Heart right ventricle (tissue), 16 donors: ENCODE measurements at regions not wholly inside any gene's neighbourhood (a gene's known extent, or its start where the extent isn't known, plus 50 kb on each side); places are given as distances from the start of the nearest gene placed in this dataset.
"Not testable (repeated sequence)": the region's sequence is repeated elsewhere in the genome, so short reads cannot be mapped to it uniquely, and the experiment has no call there.

Source experiments
- ATAC-seq, 8 donors: fragments of 200-7000 bp; cut with Tn5 transposase; one replicate each; pipeline ENCODE4 v1.9.1; 2020; ENCODE audit warnings: mild to moderate bottlenecking in 8 of 8, moderate library complexity in 8 of 8, moderate number of reproducible peaks in 1 of 8
- DNase-seq, 2 donors: peaks; one replicate each; pipeline ENCODE4 v3.0.0-alpha.2; 2020
- H3K27ac ChIP-seq, 10 donors: fragments of 200-600 bp; sonication (generic) in 2 of 10; one replicate each; pipeline versions ENCODE4 v1.5.0 to v1.8.0; 2020 to 2022; ENCODE audit warnings: mild to moderate bottlenecking in 3 of 10
- H3K27me3 ChIP-seq, 7 donors: fragments of 200-600 bp; one replicate each; pipeline ENCODE4 v1.8.0; 2021 to 2022; ENCODE audit warnings: mild to moderate bottlenecking in 2 of 7
- H3K36me3 ChIP-seq, 9 donors: fragments of 200-600 bp; sonication (generic) in 1 of 9; one replicate each; pipeline versions ENCODE4 v1.5.0 to v1.8.0; 2020 to 2022; ENCODE audit warnings: mild to moderate bottlenecking in 2 of 9
- H3K4me1 ChIP-seq, 9 donors: fragments of 200-600 bp; sonication (generic) in 1 of 9; one replicate each; pipeline versions ENCODE4 v1.5.0 to v1.8.0; 2020 to 2022; ENCODE audit warnings: mild to moderate bottlenecking in 4 of 9
- H3K4me3 ChIP-seq, 10 donors: fragments of 200-600 bp; sonication (generic) in 2 of 10; one replicate each; pipeline versions ENCODE4 v1.5.0 to v1.8.0; 2020 to 2022; ENCODE audit warnings: mild to moderate bottlenecking in 7 of 10, moderate library complexity in 2 of 10
- H3K9me3 ChIP-seq, 11 donors: fragments of 200-600 bp in 10 of 11; sonication (generic) in 2 of 11; one replicate each; pipeline versions ENCODE4 v1.5.0 to v1.8.0; 2013 to 2022; ENCODE audit warnings: mild to moderate bottlenecking in 2 of 11, control low read depth in 1 of 11, moderate library complexity in 1 of 11
- WGBS, 2 donors: extraction: QIAGEN DNeasy Blood & Tissue Kit; methylation state at CpG; one replicate each; pipeline ENCODE4 v1.1.7; 2013; ENCODE audit warnings: inconsistent platforms in 1 of 2; 5-methylcytosine and 5-hydroxymethylcytosine counted together
- intact Hi-C, 10 donors: fragments of 100-400 bp; cut with DNase I; formaldehyde crosslinking; loops; one replicate each; pipeline versions ENCODE4 v1.11.1 to v1.14.2; 2022
- TF ChIP-seq, protein P1 (sequence below), 9 donors: fragments of 200-600 bp; sonication (generic) in 2 of 9; IDR thresholded peaks; one replicate each; pipeline versions ENCODE4 v1.5.0 to v1.8.0; 2021 to 2022; ENCODE audit warnings: antibody characterized with exemption in 9 of 9, mild to moderate bottlenecking in 5 of 9, moderate library complexity in 1 of 9
- donor health status: Arrhythmogenic right ventricular cardiomyopathy.
- donor health status: ischemic (EF 13 %, LVEDD 7.1; RV severe dilation, severe dysfunction).
- donor health status: healthy with polysubstance abuse.
- donor health status: DM: no; HTN: yes; CAD: no.
- donor health status: DM: no; HTN: no; CAD: no.
- donor health status: ischemic (EF 25% LVEDD 6.9; RV normal size, moderate dysfunction).
- donor health status: ischemic (EF 25% LVEDD 5.7; RV mildly dilated, moderate dysfunction).
- donor health status: healthy.
- donor health status: DM: yes; HTN: yes; CAD: no.
- donor health status: Ischemic cardiomyopathy.
- donor health status: ischemic (EF 35%, LVEDD 5.7; RV mildly dilated, moderate dysfunction).
- donor health status: nonischemic (EF 11% LVEDD 7.7; RV severe dilation, severe dysfunction).
- donor health status: DM: yes; HTN: yes; CAD: no.
- donor health status: PGD.
- donor health status: ischemic (EF 29% LVEDD 5.4; RV normal size, mild dysfunction).
- donor health status: nonischemic (EF 23%, LVEDD 6.1; RV moderate dilation, normal function).

DNA sequence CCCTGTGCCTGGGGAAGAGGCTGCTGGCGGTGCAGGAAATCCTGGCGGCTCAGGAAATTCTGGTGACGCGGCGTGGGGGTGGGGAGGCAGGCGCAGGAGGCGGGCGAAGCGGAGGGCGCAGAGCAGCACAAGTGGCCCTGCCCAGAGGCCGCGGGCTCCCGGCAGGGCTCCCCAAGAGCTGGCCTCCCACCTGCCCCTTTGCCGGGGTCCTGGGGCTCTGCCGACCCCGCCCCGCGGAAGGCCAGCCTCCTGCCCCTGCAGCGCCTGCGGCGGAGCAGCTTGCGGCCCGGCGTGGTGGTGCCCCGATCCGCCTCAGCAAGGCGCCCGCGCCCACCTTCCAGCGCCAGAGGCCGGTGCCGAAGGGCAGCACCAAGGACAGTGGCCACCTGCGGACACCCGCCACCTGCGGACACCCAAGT is 100.2 kb upstream of the OR4C13 start:
- peaks cover 0 to 2% (median 0%) of the 10 kb centered on the region in 7 donors for H3K27me3 ChIP-seq
- no peak overlapping the region for H3K27ac ChIP-seq
- no peaks in the 10 kb centered on the region for H3K36me3 ChIP-seq
- ATAC-seq (no peak), DNase-seq (no peak)
- TF ChIP-seq, protein P1, sequence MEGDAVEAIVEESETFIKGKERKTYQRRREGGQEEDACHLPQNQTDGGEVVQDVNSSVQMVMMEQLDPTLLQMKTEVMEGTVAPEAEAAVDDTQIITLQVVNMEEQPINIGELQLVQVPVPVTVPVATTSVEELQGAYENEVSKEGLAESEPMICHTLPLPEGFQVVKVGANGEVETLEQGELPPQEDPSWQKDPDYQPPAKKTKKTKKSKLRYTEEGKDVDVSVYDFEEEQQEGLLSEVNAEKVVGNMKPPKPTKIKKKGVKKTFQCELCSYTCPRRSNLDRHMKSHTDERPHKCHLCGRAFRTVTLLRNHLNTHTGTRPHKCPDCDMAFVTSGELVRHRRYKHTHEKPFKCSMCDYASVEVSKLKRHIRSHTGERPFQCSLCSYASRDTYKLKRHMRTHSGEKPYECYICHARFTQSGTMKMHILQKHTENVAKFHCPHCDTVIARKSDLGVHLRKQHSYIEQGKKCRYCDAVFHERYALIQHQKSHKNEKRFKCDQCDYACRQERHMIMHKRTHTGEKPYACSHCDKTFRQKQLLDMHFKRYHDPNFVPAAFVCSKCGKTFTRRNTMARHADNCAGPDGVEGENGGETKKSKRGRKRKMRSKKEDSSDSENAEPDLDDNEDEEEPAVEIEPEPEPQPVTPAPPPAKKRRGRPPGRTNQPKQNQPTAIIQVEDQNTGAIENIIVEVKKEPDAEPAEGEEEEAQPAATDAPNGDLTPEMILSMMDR (IDR thresholded peaks at IDR 0.05): no peak
- H3K4me3 ChIP-seq: no peak overlapping the region
- 26 to 48% methylated on average over 32 to 35 of the region's 35 CpGs for WGBS, 2 donors
- peaks cover 0 to 10% (median 0%) of the 10 kb centered on the region in 11 donors for H3K9me3 ChIP-seq
- intact Hi-C loops: no loop called here
- H3K4me1 ChIP-seq: no peaks in the 10 kb centered on the region

DNA sequence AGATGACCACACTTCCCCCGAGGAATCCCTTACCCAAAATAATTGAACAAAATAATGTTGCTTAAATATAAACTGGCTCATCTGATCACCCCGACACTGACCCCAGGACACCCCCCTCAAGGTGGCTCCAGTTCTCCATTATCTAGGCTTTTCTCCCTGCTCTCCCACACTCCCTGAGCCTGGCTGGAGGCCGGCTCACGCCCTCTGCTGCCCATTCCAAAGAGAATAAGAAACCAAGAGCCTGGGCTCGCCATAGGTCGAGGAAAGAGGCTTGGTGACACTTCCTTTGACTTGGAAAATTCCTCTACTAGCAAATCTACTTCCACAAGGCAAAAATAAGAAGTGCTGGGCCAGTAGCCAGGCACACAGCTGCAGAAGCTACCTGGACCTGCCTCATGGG is 63.3 kb upstream of the OR4C13 start:
- peaks cover 0 to 10% (median 0%) of the 10 kb centered on the region in 11 donors for H3K9me3 ChIP-seq
- ATAC-seq, H3K4me1 ChIP-seq, H3K36me3 ChIP-seq, DNase-seq, H3K4me3 ChIP-seq, intact Hi-C loops, H3K27me3 ChIP-seq, H3K27ac ChIP-seq: not testable (repeated sequence)
- WGBS, 2 donors: 44 to 51% methylated on average over 6 of the region's 6 CpGs

DNA sequence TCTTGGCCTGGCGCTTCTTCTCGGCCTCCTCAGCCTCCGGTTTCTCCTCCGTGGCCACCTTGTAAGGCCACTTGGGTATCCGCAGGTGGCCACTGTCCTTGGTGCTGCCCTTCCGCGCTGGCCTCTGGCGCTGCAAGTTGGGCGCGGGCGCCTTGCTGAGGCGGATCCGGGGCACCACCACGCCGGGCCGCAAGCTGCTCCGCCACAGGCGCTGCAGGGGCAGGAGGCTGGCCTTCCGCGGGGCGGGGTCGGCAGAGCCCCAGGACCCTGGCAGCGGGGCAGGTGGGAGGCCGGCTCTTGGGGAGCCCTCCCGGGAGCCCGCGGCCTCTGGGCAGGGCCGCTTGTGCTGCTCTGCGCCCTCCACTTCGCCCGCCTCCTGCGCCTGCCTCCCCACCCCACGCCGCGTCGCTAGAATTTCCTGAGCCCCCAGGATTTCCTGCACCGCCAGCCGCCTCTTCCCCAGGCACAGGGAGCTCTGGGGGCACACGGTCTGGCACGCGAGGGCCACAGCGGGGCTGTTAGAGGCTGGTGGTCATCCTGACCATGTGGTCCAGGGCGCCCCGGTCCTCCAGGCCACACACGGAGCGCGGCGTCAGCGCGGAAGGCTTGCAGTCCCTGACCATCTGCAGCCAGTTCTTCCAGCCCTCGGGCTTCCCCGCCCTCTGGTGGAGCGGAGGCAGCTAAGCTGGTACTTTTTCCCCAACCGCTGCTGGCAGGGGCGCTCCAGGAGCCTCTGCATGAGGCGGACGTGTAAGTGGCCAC is 60.1 kb upstream of the OR4C13 start:
- H3K27ac ChIP-seq, H3K4me3 ChIP-seq, DNase-seq, H3K27me3 ChIP-seq, intact Hi-C loops, H3K36me3 ChIP-seq, ATAC-seq, H3K4me1 ChIP-seq: not testable (repeated sequence)
- 24 to 31% methylated on average over 51 to 57 of the region's 57 CpGs for WGBS, 2 donors
- H3K9me3 ChIP-seq: peaks cover 0 to 22% (median 5%) of the 10 kb centered on the region in 11 donors

DNA sequence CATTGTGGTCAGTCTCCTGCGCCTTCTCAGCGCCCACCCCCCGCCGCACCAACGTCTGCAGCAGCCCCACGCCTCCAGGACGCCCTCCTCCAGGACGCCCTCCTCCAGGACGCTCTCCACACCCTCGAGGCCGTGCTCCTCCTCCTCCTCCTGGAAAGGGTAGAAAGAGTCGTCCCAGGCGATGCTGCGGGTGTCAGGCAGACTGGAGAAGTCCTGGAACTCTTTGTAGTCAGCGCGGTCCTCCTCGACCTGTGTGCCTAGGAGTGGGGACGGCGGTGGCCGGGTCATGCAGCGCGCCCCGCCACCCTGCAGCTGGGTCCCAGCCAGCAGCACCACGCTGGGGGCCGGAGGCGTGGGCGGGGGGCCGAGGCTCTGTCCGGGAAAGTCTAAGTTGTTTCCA is 58.7 kb upstream of the OR4C13 start:
- H3K27ac ChIP-seq, intact Hi-C loops, DNase-seq, H3K4me3 ChIP-seq, H3K36me3 ChIP-seq, H3K4me1 ChIP-seq, ATAC-seq, H3K27me3 ChIP-seq: not testable (repeated sequence)
- 82 to 86% methylated on average over 29 of the region's 29 CpGs for WGBS, 2 donors
- peaks cover 0 to 35% (median 8%) of the 10 kb centered on the region in 11 donors for H3K9me3 ChIP-seq
